ENCODE measurements at regions not wholly inside any gene's neighbourhood (a gene's known extent, or its start where the extent isn't known, plus 50 kb on each side); places are given as distances from the start of the nearest gene placed in this dataset.

DNA sequence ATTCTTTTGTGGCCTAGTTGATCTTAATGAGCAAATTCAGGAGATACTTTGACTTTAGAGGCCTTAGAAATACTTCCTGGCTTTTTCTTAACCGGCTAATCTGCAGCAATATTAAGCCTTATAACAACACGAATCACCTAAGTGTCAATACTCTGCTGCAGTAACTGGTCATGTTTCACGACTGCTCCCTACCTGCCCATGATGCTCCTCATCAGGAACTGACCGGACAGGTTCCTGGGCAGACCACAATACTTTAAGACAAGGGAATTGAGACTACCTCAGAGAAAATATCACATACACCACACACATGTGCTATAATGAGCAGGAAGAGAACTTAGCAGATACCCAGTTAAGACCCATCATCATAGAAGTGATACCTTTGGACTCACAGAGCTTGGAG, 211.9 kb upstream of the BMP4 start:
- TF ChIP-seq, protein P1, sequence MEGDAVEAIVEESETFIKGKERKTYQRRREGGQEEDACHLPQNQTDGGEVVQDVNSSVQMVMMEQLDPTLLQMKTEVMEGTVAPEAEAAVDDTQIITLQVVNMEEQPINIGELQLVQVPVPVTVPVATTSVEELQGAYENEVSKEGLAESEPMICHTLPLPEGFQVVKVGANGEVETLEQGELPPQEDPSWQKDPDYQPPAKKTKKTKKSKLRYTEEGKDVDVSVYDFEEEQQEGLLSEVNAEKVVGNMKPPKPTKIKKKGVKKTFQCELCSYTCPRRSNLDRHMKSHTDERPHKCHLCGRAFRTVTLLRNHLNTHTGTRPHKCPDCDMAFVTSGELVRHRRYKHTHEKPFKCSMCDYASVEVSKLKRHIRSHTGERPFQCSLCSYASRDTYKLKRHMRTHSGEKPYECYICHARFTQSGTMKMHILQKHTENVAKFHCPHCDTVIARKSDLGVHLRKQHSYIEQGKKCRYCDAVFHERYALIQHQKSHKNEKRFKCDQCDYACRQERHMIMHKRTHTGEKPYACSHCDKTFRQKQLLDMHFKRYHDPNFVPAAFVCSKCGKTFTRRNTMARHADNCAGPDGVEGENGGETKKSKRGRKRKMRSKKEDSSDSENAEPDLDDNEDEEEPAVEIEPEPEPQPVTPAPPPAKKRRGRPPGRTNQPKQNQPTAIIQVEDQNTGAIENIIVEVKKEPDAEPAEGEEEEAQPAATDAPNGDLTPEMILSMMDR (IDR thresholded peaks at IDR 0.05; ENCODE audit: poor library complexity): no peak
- TF ChIP-seq EZH2phosphoT487 (IDR thresholded peaks at IDR 0.05; ENCODE audit: low read depth, severe bottlenecking, unreplicated experiment): no peak
- TF ChIP-seq EZH2 (IDR thresholded peaks at IDR 0.05; ENCODE audit: borderline replicate concordance): no peak

Data from hepatocyte (in vitro differentiated cells).